C4-2B (cell line): ENCODE measurements at regions not wholly inside any gene's neighbourhood (a gene's known extent, or its start where the extent isn't known, plus 50 kb on each side); places are given as distances from the start of the nearest gene placed in this dataset.

ENCODE experiments used
- H3K27ac ChIP-seq: fragments of 450-650 bp; 2 replicates; pipeline ENCODE4 v1.5.1; 2017
- ZFX ChIP-seq: fragments of 450-650 bp; IDR thresholded peaks from 2 replicates; pipeline ENCODE4 v1.6.1; 2017
- TF ChIP-seq, protein P1 (sequence below): fragments of 450-650 bp; conservative IDR thresholded peaks from 2 replicates; pipeline ENCODE4 v1.5.1; 2017; ENCODE audit warnings: mild to moderate bottlenecking

DNA sequence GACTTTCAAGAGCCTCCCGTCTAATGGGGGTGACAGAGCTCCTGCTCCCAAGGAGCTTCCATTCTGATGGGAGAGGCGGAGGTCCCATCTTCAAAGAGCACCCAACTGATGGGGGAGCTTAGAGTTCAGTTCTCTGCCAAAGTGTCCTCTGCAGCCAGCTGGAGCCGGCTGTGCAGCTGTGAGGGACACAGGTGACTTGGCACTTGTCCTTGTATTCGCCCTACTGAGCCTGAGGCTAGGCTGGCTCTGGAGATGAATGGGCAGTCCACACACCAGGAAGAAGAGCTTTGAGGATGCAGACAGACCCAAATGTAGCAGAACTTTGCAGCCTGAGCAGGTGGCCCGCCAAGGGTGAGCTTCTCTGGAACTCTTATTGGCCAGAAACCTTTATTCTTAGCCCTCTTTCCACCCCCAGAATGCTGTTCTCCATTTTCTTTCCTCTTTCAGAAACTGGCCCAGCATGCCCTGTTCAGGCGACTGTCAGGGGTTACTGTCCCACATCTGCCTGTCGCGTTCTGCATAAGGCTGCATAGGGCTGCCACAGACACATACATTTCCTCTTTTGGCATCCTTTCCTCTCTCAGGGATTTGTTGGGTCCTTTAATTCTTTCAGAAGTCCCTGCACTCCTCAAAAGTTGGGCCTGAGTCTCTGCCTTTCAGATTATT is 108.7 kb upstream of the LRFN2 start:
- no peak overlapping the region for H3K27ac ChIP-seq

DNA sequence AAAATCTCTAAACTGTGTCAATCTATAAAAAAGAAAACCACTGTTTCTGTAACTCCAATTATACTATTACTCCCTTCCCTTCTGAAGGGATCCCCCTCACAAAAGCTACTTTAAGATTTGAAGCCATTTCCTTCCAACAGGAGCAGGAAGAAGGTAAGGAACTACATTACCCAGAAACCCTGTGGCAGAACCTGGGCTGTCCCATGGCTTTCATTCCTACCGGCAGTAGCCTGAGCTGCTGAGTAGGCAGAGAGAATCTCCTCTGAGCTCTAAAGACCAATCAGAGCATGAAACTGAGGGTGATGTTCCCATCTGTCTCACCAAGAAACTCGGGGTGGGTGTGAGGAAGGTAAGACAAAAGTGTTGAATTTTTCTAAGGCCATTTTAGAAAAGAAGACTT is 108.0 kb upstream of the LRFN2 start:
- no peak overlapping the region for H3K27ac ChIP-seq
- TF ChIP-seq, protein P1, sequence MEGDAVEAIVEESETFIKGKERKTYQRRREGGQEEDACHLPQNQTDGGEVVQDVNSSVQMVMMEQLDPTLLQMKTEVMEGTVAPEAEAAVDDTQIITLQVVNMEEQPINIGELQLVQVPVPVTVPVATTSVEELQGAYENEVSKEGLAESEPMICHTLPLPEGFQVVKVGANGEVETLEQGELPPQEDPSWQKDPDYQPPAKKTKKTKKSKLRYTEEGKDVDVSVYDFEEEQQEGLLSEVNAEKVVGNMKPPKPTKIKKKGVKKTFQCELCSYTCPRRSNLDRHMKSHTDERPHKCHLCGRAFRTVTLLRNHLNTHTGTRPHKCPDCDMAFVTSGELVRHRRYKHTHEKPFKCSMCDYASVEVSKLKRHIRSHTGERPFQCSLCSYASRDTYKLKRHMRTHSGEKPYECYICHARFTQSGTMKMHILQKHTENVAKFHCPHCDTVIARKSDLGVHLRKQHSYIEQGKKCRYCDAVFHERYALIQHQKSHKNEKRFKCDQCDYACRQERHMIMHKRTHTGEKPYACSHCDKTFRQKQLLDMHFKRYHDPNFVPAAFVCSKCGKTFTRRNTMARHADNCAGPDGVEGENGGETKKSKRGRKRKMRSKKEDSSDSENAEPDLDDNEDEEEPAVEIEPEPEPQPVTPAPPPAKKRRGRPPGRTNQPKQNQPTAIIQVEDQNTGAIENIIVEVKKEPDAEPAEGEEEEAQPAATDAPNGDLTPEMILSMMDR, result no peak
- no peak for TF ChIP-seq ZFX

More for the DNA sequence above, 108.7 kb upstream of the LRFN2 start:
- TF ChIP-seq, protein P1, result no peak
- TF ChIP-seq ZFX, result no peak

DNA sequence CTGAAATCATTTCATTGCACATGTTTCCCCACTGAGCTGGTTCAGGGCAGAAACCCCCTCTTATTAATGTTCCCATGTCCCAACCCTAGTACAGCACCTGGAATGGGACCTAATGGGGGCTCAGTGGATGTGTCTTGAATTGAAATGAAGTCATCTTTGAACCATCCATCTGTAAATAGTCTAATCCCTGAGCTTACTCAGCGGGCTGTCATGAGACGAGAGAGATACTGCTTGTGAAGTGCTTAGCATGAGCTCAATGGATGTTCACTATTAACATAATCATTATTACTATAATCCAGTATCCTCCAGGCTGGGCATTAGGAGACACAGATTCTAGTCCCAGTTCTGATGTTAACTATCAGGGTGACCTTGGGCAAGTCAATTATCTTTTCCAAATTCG is 106.6 kb upstream of the LRFN2 start:
- no peak overlapping the region for H3K27ac ChIP-seq
- no peak for TF ChIP-seq ZFX
- TF ChIP-seq, protein P1, result no peak

DNA sequence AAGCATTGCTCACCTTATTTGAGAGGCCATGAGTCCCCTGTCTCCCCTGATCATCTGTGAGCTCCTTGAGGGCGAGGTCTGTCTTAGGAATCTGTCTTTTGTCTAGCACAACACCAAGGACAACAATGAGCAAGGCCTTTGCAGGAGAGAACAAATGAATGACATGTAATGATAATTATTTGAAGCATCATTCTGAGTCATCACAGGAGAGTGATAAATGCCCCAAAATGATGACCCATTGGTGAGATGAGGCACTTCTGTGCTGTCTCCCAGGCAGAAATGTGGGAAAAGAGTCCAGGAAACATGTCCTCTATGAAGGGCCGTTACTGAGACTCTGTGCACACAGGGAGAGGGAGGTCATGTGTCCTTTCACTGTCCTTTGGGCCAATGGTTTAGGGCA is 105.2 kb upstream of the LRFN2 start:
- TF ChIP-seq ZFX, result no peak
- TF ChIP-seq, protein P1, result no peak

DNA sequence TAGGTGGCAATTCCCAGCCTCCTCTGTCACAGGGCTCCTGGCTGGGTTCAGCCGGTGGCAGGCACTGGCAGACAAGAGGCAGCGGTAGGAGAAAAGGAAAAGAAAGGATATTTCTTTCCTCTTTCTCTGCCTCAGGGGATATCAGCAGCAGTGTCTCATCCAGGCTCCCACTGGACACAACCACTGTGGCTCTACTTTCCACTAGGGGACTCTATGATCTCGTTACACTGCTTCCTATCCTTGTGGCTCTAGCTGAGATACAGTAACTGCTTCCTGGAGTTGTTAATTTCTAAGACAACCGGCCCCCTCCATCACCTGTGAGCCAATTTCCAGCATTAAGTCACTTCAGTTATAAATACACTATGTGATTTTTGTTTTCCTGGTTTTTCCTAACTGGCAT is 102.0 kb upstream of the LRFN2 start:
- peak overlapping the region; percentile 12; the same call in 1 of the 2 replicates for H3K27ac ChIP-seq
- TF ChIP-seq, protein P1, result no peak
- no peak for TF ChIP-seq ZFX

More for the DNA sequence above, 105.2 kb upstream of the LRFN2 start:
- H3K27ac ChIP-seq, result no peak overlapping the region

DNA sequence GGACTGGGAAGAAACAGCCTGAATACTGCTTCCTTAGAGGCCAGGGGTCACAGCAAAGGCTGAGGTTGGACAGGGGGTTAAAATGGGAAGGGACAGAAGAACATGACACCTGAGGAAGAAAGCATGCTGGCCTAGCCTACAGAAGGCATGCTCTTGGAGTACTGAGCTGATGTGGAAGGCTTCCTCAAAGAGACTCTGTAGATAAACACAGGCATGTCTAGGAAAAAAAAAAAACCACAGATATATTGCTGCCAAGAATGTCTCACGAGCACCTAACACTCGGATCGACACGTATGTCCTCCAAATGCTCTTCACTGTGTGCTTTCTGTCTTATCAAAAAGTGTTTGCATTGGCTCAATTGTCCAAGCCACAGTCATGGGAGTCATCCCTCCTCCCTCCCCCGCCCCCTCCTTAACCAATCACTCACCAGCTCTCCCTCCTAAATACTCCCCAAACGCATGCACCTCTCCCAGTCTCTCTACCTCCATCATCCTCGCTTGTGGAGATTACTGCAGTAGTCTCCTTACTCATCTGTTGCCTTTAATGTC is 101.1 kb upstream of the LRFN2 start:
- peak overlapping the region; percentile 44; the same call in 1 of the 2 replicates for H3K27ac ChIP-seq
- TF ChIP-seq, protein P1, result no peak
- no peak for TF ChIP-seq ZFX

DNA sequence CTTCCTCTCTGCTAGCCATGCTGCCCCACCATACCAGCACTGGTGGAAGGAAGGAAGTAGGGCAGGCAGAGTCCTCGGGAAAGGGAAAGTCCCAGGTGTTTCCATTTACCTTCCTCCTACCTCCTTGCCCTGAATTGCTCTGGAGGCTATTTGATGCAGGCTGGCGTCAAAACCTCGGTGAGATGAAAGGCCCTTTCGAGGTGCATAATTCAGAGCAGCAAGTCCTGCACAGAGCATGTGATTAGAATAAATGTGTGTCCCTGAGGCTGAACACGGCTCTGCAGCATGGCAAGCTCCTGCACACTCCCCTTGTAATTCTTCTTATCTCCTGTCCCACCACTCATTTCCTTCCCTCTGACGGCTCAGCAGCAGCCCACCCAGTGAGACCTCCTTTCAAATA is 98.7 kb upstream of the LRFN2 start:
- TF ChIP-seq ZFX, result no peak
- TF ChIP-seq, protein P1, result no peak
- H3K27ac ChIP-seq, result no peak overlapping the region
